ENCODE measurements at regions not wholly inside any gene's neighbourhood (a gene's known extent, or its start where the extent isn't known, plus 50 kb on each side); places are given as distances from the start of the nearest gene placed in this dataset.

DNA sequence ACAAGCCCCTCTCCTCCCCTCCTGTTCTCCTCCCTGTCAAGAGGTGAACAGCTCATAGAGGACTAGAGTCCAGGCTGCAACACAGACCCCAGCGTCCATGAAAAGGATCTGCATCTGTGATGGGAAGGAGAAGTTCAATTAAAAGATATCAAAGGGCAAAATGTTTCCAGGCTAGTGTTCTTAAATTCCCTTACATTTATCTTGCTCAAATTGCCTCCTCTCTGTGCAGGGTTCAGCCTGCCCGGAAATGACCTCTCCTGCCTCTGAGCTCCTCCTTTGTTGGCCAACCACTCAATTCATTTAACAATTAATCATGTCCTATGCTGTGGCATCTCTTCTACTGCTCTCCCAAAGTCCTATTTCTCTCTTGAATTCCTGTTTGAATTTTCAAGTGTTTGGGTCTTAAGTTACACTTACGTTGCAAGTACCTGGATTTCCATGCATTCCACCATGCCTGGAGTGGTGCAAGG, 105.3 kb downstream of the TSN start:
- DNase-seq (ENCODE audit: low spot score), result no peak

DNA sequence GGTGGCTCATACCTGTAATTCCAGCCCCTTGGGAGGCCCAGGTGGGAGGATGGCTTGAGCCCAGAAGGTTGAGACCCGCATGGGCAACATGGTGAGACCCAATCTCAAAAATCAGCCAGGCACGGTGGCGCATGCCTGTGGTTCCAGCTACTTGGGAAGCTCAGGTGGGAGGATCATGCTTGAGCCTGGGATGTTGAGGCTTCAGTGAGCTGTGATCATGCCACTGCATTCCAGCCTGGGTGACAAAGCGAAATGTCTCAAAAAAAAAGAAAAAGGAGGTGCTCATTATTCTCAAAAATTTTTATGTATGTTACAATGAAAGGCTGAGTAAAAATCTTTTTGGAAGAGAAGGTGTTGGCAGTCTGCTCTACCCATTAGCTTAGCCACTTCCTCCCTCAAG, 106.8 kb downstream of the TSN start:
- no peak for DNase-seq (ENCODE audit: low spot score)

DNA sequence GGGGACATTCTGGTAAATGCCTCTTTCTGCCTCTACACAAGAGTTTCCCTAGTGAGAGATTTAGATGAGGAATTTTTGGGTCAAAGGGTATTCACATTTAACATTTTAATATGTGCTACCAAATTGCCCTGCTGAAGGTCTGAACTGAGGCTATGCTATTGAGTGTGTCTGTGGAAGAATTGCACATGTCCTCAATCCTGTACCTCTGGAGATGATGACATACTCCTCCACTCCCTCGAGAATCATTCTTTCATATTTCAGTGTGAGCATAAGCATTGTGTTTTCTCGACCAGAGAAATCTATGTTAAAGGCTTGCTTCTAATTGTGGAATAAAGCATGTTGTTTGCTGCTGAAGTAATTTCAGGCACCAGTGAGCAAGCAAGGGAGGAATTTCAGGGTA, 110.5 kb downstream of the TSN start:
- DNase-seq (ENCODE audit: low spot score), result no peak

DNA sequence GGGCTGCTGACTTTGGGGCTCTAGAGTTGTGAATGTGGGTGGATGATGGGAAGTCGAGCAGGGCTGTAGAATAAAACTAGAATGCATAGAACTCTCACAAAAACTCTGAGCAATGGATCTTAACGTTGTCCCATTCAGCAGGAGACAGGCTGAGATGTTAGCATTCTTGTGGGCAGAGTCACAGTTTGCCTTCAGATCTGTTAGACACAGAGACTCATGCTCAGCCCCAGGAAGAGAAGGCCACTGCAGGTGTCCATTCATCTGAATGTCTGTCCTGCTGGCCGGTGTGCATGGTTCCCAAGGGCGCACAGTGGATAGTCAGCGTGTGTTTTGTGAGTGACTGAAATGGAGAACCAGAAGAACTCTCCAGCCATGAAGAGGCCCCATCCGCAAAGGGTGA, 111.3 kb downstream of the TSN start:
- no peak for DNase-seq (ENCODE audit: low spot score)

DNA sequence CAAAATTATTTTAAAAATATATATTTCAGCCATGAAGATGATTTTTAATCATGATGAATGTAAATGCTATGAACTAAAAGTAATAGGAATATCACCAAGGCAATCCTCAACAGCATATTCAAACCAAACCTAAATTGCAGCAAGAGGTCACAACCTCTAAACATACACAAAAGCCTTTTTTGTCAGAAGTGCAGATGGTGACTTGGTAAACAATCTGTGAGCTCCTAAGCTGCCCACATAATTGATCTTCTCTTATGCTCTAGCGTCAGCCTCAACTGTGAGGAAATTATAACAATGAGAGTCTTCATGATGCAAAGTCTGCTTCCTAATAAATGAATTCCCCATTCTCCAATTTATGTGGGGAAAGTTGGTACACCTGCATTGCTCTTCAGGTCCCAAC, 113.2 kb downstream of the TSN start:
- DNase-seq (ENCODE audit: low spot score), result no peak

DNA sequence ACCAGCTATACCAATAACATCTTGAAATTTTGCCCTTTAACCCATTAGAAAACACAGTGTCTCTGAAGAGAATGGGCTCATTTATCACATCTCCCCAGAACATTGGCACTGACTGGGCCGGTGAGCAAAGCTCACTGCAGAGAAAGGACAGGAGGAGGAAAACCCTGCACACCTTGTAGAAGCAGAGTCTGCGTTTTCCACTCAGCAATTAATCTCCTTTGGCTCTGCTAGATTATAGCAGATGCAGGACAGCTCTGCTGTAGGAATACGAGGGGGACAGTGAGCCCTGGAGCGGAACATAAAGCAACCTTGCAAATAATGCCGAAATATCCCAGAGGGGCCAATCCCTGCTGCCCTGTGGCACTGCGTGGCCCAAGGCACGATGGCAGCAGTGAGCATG, 113.9 kb downstream of the TSN start:
- no peak for DNase-seq (ENCODE audit: low spot score)

DNA sequence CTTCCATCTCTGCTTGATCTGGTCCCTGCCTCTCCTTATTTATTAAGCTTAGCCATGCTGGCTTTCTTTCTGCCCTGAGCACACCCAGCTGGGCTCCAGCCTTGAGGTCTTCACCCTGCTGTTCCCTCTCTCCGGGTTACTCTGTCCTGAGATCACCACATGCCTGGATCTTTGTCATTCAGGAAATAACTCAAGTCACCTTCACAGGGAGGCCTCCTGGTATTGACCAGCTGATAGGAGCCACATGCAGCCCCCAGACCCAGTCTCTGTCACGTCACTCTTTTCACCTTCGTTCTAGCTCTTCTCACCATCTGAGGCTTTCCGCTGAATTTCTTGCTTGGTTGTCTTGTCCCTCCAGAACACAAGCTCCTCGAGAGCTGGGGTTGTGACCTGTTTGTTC, 114.4 kb downstream of the TSN start:
- DNase-seq (ENCODE audit: low spot score), result no peak

DNA sequence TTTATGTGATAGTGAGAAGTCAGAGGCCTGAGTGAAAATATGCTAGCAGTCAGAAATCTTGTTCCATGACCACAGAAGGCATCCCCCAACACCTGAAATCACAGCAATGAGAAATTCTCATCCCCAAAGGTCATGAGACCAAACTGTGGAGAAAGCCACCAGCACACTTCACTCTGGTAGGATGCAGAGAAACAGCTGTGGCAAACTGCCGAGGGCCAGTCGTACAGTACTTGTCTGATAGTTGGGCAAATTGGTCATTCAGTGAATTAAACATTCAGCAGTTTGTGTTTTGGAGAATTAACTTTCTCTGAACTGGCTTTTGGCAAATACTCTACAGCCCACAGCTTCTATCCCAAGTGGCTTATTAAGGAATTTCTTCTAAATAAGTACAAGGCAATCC, 117.2 kb downstream of the TSN start:
- DNase-seq (ENCODE audit: low spot score), result no peak

DNA sequence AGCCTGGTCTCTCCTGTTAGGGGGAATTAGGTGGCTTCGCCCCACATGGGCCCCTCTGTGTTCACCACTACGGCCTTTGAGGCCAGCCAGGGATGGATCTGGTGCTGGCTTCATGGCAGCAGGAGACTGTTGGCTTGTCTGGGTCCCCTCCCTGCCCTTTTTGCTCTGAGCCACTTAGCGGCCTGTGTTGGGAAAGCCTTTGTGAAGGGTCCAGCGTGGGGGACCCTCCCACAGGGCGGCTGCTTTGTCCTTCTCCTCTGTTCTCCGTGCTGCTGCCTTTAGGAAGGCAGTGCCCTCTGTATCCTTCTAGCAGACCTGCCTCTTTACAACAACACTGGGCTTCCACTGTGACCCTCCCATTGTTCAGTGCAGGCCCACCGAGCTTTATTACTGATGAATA, 118.4 kb downstream of the TSN start:
- no peak for DNase-seq (ENCODE audit: low spot score)

DNA sequence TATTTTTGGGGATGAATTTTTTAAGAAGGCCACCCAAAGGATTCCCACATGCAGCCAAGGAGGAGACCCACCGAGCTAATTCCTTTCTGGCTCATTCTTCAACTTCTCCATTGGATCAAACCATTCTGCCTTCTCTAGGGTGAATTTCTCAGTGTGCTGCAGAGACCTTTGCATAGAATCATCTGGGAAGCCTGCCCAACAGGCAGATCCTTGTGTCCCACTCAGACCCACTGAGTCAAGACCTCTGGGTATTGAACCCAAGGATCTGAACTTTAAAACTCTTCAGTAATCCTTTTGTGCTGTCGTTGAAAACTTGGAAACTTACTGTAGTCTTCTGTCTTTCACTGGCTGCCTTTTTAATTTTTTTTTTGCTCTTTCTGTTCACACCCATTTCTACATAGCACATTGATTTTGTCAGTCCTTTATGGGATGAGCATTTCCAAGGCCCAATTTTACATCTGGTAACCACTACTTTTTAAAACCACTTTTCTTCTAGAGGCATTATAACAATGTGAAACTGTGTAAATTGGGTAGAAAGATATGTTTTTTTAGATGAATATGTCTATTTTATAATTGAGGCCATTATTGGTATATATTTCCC, 120.2 kb downstream of the TSN start:
- DNase-seq (ENCODE audit: low spot score), result no peak

DNA sequence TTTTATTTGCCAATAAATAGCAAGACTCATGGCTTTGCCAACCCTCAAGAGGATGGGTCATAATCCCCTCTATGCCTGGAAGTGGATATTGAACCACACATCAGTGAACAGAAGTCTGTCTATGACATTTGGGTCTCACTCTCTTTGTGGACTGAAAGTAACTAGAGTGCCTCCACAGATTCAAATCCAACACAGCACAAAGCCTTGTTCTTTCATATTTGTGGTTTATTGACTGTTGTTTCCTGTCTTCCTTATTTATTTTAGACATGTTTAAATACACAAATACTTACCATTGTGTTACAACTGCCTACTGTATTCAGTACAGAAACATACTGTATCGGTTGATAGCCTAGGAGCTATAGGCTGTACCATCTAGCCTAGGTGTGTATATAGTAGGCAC, 121.9 kb downstream of the TSN start:
- DNase-seq (ENCODE audit: low spot score), result no peak

DNA sequence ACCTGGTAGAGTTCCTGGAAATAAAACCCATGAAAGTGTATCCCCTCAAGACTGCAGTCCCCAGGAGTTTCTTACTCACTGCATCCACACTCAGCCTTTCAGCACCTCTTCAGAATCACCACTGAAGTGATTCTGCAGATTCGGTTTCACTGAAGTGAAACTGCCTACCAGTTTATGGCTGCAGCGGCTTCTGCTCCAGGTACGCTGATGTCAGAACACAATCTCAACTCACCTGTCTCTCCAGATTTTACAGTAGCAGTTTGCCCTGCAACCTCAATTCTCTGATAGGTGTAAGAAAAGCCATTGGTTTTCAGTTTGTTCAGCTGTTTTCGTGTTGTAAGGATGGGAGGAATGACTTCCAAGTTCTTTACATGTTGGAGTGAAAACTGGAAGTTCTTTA, 124.8 kb downstream of the TSN start:
- no peak for DNase-seq (ENCODE audit: low spot score)

DNA sequence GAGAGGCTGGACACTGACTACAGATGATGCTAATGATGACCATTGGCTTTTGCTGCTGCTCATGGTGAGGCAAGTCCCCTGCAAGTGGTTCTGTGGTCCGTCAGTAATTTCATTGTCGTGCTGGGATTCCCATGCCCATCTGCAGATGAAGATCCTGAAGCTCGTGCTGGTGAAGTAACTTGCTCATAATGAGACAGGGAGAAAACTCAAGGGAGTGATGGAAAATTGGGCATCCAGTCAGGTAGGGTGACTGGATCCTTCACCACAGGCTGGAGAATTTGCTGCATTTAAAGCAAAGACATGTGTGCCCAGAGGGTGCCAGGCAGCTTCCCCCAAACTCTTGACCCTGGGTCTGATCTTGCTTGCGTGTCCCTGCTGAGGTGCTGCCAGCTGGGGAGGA, 125.6 kb downstream of the TSN start:
- DNase-seq (ENCODE audit: low spot score), result no peak

DNA sequence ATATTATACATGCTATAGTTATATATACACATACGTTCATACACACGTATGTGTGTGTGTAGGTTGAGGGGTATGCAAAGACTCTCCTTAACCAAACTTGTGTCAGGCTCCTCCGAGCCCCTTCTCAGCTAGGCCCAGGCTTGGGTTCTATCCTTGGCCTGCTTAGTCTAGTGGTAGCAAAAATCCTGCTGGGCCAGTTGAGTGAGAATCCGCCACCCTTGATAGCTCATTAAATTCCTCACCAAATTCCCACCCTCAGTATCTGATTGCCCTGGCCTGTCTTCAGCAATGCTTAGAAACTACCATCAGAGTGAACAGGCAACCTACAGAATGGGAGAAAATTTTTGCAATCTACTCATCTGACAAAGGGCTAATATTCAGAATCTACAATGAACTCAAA, 126.5 kb downstream of the TSN start:
- no peak for DNase-seq (ENCODE audit: low spot score)

DNA sequence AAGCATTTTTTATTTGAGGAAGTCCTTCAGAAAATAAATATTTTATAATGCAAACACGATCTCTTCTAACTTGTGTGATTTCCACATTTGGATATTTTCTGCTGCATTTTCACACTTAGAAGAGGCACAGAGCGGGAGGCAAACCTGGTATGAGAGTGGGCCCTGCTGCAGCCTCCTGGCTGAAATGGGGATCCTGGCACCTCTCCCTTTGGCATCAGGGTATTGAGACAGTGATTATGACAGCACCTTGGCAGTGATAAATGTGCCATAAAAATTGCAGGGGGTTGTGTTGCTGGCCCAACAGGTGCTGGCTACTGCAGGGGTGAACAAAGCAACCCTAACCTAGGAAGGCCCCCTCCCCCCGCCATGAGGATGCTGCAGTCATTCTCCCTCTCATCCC, 128.6 kb downstream of the TSN start:
- no peak for DNase-seq (ENCODE audit: low spot score)

DNA sequence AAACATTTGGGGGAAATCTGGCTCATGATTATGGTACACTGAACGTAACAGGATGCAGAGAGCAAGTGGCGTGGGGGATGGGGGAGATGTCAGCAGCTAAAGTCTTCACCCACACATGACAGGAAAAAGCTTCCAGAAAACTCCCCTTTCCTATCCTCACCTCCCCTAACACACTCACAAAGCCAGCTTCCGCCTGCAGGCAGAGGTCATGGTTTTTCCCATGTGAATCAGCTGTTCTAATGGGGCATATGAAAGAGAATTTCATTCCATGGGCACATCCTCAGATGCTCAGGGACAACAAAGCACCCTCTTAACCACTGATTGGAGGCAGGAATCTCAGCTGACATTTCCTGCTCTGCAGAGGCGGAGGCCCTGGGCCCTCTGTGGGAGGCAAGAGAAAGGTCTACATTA, 129.1 kb downstream of the TSN start:
- DNase-seq (ENCODE audit: low spot score), result no peak

DNA sequence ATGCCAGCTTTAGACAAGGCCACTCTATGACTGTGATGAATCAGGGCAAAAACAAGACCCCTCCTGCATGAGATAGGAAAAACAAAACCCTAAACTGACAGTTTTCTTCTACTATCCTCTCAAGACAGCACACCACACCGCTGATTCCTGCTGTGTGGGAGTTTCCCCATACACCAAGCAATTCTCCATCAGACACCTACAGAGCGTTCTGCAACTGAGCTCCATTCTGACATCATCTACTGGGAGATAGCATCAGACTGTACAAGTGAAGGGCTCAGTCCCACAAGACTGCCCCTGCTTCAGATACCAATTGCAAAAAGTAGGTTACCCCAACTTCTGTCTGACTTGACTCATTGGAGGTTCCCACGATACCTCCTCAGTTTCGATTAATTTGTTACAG, 130.6 kb downstream of the TSN start:
- DNase-seq (ENCODE audit: low spot score), result no peak

DNA sequence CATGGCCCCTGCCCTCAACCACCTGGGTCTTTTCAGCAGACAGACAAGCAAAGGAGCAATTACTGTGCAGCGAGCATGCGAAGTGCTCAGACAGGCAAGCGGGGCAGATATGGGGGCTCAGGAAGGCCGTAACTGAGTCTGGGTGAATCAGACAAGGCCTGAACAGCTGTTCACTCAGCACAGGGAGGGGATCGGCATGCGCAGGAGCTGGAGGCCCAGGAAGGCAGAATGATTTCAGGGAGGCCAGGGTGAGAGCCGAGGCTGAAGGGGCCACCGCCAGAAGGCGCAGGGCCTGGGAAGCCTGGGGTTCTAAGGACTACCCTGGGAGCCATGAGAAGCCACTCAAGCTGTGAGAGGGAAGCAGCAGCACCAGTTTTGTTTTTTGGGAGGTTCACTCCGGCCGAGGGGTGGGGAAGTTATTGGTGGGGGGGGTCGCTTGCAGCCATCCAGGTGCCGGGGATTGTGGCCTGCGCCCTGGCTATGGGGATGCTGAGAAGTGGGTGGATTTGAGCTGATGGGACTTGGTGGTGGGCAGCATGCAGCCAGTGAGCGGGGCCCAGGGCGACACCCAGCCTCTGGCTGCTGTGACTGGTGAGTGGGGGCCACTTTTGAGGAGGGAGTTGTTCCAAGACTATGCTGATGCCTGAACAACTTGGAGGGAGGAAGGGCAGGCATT, 132.2 kb downstream of the TSN start:
- no peak for DNase-seq (ENCODE audit: low spot score)

DNA sequence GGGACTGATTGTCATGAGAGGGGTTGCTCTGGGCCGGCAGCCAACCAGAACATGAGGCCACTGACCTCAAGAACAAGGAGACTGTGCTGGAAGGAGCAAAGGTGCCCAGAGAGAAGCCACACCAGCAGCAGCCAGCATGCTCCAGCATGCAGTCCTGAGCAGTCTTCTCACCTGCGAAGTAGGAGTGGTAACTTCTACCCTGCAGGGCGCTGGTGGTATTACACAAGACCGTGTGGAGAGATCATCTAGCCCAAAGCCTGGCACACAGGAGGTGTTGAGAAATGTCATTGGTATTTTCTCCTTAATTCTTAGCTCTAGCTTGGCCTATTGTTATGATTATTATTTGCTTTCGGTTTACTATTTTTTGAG, 132.7 kb downstream of the TSN start:
- DNase-seq (ENCODE audit: low spot score), result peak; percentile 11

DNA sequence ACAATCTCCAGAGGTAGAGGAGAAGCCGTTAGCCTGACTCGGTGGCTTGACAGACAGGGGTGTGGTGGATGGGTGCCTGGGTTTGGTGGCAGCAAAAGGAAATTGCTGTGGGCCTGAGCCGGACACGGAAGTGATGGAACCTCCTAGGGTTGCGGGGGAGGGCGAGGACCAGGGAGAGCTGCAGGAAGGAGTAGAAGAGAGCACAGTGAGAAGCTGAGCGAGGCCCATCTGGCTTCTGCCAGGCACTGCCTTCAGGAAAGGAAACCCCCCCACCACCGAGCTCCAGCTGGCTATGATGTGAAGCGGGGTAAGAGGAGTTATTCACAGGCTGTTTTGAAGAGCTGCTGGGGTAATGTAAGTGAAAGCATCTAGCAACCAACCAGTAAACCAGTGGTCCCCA, 134.6 kb downstream of the TSN start:
- DNase-seq (ENCODE audit: low spot score), result no peak

DNA sequence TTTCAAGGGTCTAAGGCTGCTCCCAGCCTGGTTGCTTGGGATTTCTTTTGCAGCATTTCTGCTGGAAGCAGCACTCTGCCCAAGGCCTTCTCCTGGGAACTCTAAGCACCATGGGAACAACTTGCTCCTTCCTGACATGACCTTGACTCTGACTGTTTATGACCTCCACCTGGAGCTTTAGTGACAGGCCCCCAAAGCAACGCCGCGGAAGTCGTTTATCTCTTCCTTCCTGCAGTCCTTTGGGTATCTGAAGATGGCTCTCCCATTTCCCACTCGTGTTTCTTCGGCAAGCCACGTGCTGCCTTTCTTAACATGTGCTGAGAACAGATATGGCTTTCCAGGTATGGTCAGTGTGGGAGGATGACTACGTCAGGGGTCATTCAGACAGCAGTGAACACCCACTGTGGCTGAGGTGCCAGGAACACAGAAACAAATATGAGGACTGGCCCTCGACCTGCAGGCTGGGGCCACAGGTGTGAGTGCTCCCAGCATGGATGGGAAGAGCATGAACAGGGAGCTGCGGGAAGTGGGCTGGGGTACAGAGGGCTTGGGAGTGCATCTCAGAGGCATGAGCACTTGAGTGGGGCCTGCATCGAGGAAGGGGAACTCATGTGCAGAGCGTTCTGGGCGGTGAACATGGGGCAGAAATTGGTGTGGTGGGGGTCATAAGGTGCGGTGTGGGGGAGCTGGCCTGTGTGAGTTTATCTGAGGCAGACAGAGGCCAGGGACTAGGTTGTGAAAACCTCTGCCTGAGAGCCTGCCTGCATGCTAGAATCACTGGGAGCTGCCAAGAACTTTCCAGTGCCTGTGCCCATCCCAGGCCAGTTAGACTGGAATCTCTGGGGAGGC, 140.5 kb downstream of the TSN start:
- DNase-seq (ENCODE audit: low spot score), result no peak

DNA sequence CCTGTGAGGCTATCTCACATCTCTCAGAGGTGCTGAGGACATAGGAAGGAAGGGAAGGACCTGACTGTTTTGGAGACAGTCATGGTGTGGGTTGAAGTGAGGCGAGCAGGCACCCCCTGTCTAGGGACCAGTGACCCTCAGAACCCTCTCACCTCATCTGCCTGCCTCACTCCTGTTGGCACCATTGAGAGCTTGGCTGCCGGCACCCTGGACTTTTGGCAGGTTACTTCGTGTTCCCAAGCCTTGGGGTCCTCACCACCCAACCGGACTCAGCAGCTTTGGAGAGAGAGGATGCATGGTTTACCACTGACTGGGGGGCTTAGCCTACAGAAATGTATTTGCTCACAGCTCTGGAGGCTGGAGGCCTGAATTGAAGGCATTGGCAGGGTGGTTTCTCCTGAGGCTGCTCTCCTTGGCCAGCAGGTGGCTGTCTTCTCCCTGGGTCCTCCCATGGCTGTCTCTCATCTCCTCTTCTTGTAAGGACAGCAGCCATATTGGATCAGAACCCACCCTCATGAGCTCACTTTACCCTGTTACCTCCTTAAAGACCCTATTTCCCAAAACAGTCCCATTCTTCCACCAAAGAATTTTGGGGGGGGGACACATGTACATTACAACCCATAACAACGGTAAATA, 142.0 kb downstream of the TSN start:
- DNase-seq (ENCODE audit: low spot score), result peak; percentile 59

DNA sequence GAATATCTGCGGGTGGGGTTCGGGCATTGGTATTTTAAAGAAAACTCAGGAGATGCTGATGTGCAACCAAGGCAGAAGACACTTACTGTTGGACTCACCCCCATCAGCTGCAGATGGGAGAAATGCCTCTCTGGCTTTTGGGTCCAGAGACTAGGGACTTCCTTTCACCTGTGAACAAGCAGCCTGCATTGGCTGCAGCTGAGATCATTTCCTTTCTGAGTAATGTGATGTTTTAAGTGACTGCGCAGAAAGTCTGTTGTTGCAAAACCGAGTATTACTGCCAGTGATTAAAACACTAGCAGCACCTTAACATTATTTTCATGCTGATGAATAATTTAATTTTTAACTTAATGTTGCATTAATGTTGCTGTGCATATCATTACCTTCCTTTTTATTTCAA, 143.0 kb downstream of the TSN start:
- peak; percentile 31 for DNase-seq (ENCODE audit: low spot score)
